SK-N-SH (cell line): ENCODE measurements at regions not wholly inside any gene's neighbourhood (a gene's known extent, or its start where the extent isn't known, plus 50 kb on each side); places are given as distances from the start of the nearest gene placed in this dataset.

ENCODE experiments used
- CTCF ChIP-seq: fragments of 200-600 bp; sonication (generic); IDR thresholded peaks from 2 replicates; pipeline ENCODE4 v1.6.1; 2017; ENCODE audit warnings: antibody characterized with exemption, mild to moderate bottlenecking, moderate library complexity
- ELF1 ChIP-seq: IDR thresholded peaks from 2 replicates; pipeline ENCODE4 v1.4.0; 2012
- EP300 ChIP-seq, 2 experiments: IDR thresholded peaks; 2 replicates each; pipeline versions ENCODE4 v1.4.0 to v1.6.1; 2012; ENCODE audit warnings: borderline replicate concordance in 1 of 2, low read depth in 1 of 2, low read length in 1 of 2
- MXI1 ChIP-seq: IDR thresholded peaks from 2 replicates; pipeline ENCODE4 v1.6.1; 2012; ENCODE audit warnings: mild to moderate bottlenecking, low read depth, low read length, improper control_type of control experiment
- RAD21 ChIP-seq: IDR thresholded peaks from 2 replicates; pipeline ENCODE4 v1.6.1; 2012; ENCODE audit warnings: mild to moderate bottlenecking, low read length
- TAF1 ChIP-seq: IDR thresholded peaks from 2 replicates; pipeline ENCODE4 v1.6.1; 2012; ENCODE audit warnings: low read depth, mild to moderate bottlenecking, low read length, moderate library complexity, borderline replicate concordance
- TF ChIP-seq, protein P1 (sequence below): IDR thresholded peaks from 2 replicates; pipeline ENCODE4 v1.6.1; 2012; ENCODE audit warnings: mild to moderate bottlenecking, low read depth, low read length, moderate library complexity

GRCh38 chr6:156058356-156058755 is 602.7 kb upstream of the NOX3 start:
- TF ChIP-seq RAD21: no peak
- TF ChIP-seq CTCF: no peak
- TF ChIP-seq, protein P1, sequence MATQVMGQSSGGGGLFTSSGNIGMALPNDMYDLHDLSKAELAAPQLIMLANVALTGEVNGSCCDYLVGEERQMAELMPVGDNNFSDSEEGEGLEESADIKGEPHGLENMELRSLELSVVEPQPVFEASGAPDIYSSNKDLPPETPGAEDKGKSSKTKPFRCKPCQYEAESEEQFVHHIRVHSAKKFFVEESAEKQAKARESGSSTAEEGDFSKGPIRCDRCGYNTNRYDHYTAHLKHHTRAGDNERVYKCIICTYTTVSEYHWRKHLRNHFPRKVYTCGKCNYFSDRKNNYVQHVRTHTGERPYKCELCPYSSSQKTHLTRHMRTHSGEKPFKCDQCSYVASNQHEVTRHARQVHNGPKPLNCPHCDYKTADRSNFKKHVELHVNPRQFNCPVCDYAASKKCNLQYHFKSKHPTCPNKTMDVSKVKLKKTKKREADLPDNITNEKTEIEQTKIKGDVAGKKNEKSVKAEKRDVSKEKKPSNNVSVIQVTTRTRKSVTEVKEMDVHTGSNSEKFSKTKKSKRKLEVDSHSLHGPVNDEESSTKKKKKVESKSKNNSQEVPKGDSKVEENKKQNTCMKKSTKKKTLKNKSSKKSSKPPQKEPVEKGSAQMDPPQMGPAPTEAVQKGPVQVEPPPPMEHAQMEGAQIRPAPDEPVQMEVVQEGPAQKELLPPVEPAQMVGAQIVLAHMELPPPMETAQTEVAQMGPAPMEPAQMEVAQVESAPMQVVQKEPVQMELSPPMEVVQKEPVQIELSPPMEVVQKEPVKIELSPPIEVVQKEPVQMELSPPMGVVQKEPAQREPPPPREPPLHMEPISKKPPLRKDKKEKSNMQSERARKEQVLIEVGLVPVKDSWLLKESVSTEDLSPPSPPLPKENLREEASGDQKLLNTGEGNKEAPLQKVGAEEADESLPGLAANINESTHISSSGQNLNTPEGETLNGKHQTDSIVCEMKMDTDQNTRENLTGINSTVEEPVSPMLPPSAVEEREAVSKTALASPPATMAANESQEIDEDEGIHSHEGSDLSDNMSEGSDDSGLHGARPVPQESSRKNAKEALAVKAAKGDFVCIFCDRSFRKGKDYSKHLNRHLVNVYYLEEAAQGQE: no peak
- no peak for TF ChIP-seq EP300 (IDR thresholded peaks at IDR 0.05; ENCODE audit: borderline replicate concordance in 1 of 2, low read depth in 1 of 2, low read length in 1 of 2)
- no peak for TF ChIP-seq TAF1
- TF ChIP-seq MXI1: no peak
- no peak for TF ChIP-seq ELF1
